Liver (tissue), 3 donors: ENCODE measurements at regions not wholly inside any gene's neighbourhood (a gene's known extent, or its start where the extent isn't known, plus 50 kb on each side); places are given as distances from the start of the nearest gene placed in this dataset.

Experiments used
- CTCF ChIP-seq: fragments of 150-350 bp; IDR thresholded peaks from 2 replicates; pipeline ENCODE4 v1.5.1; 2017; ENCODE audit warnings: improper control_type of control experiment, low read depth, low read length; ENCODE audit not compliant: missing input control
- HNF4G ChIP-seq: IDR thresholded peaks from 2 replicates; pipeline ENCODE4 v1.6.1; 2016; ENCODE audit warnings: antibody characterized with exemption
- JUND ChIP-seq, 2 donors: IDR thresholded peaks; 2 replicates each; pipeline ENCODE4 v1.6.1; 2016; ENCODE audit warnings: antibody characterized with exemption in 2 of 2
- RAD21 ChIP-seq, 2 donors: IDR thresholded peaks; 2 replicates each; pipeline ENCODE4 v1.6.1; 2016; ENCODE audit warnings: antibody characterized with exemption in 2 of 2, mild to moderate bottlenecking in 2 of 2
- REST ChIP-seq: IDR thresholded peaks from 2 replicates; pipeline ENCODE4 v1.6.1; 2016; ENCODE audit warnings: antibody characterized with exemption, mild to moderate bottlenecking
- SP1 ChIP-seq: IDR thresholded peaks from 2 replicates; pipeline ENCODE4 v1.6.1; 2018; ENCODE audit warnings: antibody characterized with exemption, mild to moderate bottlenecking
- TAF1 ChIP-seq: conservative IDR thresholded peaks from 2 replicates; pipeline ENCODE4 v1.6.1; 2016; ENCODE audit warnings: antibody characterized with exemption, mild to moderate bottlenecking
- YY1 ChIP-seq: IDR thresholded peaks from 2 replicates; pipeline ENCODE4 v1.6.1; 2016; ENCODE audit warnings: antibody characterized with exemption, mild to moderate bottlenecking
- TF ChIP-seq, protein P1 (sequence below): IDR thresholded peaks from 2 replicates; pipeline ENCODE4 v1.6.1; 2016; ENCODE audit warnings: antibody characterized with exemption
- donor health status: healthy.
- donor health status: healthy.

- TF ChIP-seq, protein P1, sequence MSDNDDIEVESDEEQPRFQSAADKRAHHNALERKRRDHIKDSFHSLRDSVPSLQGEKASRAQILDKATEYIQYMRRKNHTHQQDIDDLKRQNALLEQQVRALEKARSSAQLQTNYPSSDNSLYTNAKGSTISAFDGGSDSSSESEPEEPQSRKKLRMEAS, result no peak
- TF ChIP-seq CTCF, result no peak
- TF ChIP-seq REST, result no peak
- no peak for TF ChIP-seq SP1
- no peak for TF ChIP-seq TAF1
- TF ChIP-seq RAD21 (IDR thresholded peaks at IDR 0.05), result no peak
- TF ChIP-seq HNF4G, result no peak
- no peak for TF ChIP-seq JUND (IDR thresholded peaks at IDR 0.05)
- TF ChIP-seq YY1, result no peak
Observed at GRCh38 chrX:46029777-46030176, 515.4 kb downstream of the ZNF674 start.
